ENCODE measurements at regions not wholly inside any gene's neighbourhood (a gene's known extent, or its start where the extent isn't known, plus 50 kb on each side); places are given as distances from the start of the nearest gene placed in this dataset.
"Not testable (repeated sequence)": the region's sequence is repeated elsewhere in the genome, so short reads cannot be mapped to it uniquely, and the experiment has no call there.

DNA sequence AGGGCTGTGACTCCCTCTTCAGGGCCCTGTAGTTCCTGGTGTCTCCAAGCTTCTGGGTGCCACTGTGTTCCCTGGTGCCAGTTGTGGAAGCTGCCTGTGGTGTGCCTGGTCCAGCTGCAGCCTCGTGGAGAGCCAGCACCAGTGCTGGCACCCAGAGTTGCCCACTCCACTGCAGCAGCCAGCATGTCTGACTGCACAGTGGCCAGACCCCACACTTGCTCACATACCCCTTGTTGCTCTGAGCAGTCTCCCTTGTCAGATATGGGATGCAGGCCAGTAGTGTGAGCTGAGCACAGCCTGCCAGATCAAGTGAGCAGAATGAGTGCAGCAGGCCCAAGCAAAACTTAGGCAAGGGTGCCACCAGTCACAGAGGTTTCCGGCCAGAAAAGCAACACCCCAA is 108.6 kb downstream of the ZMAT1 start:
- DNase-seq, result no peak

DNA sequence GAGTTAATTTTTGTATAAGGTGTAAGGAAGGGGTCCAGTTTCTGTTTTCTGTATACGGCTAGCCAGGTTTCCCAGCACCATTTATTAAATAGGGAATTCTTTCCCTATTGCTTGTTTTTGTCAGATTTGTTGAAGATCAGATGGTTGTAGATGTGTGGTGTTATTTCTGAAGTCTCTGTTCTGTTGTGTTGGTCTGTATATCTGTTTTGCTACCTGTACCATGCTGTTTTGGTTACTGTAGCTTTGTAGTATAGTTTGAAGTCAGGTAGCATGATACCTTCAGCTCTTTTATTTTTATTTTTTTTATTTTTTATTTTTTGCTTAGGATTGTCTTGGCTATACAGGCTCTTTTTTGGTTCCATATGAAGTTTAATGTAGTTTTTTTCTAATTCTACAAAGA is 114.1 kb downstream of the ZMAT1 start:
- DNase-seq, result not testable (repeated sequence)

DNA sequence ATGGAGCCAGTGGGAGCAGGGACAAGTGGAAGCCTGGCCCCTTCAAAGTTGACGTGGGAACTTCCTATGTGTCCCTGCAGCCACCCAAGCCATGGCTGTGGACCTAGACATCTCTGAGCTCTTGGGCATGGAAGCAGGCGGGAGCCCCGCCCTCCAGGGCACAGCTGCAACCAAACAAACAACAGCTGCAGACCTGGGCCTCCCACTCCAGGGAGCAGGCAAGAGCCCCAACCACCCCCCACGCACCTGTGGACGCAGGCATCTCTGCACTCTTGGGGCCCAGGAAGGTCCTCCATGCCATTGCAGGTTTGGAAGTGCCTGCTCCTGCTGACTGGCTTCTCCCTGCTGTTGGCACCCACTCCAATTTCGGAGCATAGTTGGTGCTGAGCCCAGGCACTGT is 118.6 kb downstream of the ZMAT1 start:
- DNase-seq, result no peak

DNA sequence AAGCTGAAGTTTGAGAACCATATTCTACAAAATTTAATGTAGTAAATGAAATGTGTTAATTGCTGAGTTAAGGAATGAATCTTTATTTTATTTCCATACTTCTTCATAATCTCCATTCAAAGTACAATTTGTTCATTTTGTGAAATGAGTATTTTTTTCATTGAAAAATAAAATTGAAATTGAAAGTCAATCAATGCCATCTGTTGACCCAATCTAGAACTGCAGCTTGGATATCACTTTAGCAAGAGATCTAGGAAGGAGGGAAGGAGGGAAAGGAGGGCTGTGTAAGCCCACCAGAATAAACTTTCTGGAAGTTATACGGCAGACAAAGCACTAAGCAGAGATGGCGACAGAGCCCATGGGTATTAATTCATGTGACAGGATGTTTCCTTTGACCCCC is 128.4 kb downstream of the ZMAT1 start:
- DNase-seq, result no peak

DNA sequence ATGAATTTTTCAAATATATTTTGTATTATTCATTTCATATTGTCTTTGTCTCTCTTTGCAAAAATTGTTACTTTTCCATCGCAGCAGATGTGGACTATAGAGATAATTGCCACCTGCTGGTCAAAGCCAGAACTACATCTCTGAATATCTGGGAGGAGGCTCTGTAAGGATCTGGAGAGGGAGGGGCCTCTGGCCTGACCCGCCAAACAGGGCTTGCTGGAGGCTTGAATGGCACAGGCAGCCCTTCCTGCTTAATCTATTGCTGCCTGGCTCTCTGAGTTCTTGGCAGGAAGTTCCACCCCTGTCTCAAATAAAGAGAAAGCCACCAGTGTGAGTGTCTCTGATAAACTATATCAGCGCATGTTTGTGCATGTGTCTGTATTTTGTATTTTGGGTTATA is 132.4 kb downstream of the ZMAT1 start:
- DNase-seq, result peak; percentile 74 to 80

DNA sequence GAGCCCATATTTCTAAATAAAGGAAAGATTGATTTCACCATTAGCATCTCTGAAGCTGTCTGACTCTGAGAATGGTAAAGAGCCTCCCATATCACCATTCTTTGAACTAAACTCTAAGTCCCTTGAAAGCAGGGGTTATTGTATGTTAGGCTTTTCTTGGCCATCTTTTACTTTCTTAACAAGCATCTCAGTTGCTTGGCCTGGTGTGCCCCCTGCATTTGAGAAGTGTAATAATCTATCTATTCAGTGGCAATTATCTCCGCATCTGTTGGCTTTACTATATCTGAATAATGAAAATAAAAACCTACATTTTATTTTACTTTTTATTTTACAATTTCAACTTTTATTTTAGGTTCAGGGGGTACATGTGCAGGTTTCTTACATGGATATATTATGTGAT is 128.3 kb upstream of the ARMCX2 start:
- no peak for DNase-seq

DNA sequence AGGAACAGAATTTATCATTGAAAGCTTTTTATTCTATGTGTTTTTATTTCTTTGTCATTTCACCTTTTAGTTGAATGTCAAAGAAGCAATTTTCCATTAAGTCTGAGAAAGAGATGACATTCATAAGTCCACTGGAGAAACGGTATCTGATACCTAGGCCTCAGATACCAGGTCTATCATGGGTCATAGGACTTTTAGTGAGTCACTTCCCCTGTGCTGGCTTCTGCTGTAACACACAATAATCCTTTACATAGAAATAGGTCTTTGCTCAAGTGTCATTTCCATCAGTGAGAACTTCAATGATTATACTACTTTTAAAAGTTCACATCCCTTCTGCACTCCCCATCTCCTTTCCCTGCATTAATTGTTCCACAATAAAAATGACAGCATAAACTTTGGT is 125.5 kb upstream of the ARMCX2 start:
- DNase-seq, result no peak

DNA sequence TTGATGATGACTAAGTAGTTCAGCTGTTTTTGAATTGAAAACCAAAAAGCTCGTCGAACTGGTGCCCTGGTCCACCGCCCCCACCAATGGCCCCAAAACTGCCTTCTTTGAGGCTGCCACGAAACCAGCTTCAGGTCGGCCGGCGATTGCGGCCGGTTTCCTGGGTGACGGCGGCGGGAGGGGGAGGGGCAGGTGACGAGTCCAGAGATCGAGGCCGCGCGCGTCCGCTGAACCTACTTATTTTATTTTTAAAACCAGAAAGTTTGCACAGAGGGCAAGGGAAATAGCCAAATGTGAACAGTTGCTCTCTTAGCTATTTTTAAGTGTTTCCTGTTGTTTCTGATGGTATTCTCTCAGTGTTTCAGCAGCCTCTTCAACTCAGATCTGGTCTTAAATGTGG is 120.8 kb upstream of the ARMCX2 start:
- not testable (repeated sequence) for DNase-seq

DNA sequence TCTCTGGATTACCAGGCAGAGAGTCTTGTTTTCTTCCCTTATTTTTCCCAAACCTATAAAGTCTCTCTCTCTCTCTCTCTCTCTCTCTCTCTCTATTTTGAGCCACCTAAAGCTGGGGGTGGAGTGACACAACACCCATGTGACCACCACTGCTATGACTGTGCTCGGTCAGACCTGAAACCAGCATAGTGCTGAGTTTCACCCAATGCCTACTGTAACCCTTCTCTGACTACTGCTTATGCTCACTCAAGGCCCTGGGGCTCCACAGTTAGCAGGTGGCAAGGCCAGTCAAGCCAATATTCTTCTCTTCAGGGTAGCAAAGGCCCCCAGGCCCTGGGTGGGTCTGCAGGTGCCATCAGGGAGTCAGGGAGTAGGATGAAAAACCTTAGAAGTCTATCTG is 114.7 kb upstream of the ARMCX2 start:
- DNase-seq, result no peak

DNA sequence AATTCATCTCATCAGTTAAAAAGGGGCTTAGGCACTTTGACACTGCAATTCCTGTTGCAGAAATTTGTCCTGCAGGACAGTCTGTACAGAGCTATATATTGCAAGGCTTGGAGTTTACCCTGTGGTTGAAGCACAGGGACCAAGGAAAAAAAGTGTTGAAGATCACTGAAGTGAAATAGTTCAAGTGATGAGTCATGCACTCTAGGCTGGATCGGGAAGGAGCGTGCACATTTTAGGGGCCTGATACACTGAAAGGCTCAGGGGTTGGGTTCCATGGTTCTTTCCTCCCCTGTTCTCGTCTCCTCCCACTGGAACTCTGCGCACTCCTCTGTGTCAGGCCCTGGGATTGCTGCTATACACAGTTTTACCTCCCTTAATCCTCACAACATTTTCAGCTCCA is 104.9 kb upstream of the ARMCX2 start:
- no peak for DNase-seq

DNA sequence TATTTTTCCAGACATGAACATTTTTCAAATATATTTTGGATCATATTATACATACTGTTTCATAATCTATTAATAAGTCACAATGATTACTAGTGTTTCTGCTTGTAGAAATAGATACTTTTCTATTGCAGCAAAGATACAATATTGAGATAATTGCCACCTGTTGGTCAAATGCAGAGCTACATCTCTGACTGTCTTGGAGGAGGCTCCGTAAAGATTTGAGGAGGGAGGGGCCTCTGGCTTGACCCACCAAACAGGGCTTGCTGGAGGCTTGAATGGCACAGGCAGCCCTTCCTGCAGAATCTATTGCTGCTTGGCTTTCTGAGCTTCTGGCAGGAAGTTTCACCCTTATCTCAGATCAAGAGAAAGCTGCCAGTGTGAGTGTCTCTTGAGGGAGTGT is 99.3 kb upstream of the ARMCX2 start:
- peak; percentile 26 to 29 for DNase-seq

DNA sequence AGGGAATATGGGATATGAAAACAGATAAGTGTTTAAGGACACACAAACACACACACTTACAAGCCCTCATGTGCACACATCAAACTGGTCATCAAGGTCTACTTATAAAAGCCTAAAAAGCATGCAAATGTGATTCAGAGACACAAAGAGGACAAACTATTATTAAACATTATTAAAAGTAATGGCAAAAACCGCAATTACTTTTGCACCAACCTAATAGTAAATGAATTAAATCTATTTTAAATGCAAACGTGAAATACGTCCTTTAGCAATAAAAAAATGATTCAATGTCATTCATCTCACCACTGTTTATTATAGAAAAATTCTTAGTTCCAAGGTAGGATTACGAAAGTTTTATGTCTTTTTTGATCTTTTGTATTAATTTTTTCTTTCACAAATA is 91.1 kb upstream of the ARMCX2 start:
- no peak for DNase-seq

DNA sequence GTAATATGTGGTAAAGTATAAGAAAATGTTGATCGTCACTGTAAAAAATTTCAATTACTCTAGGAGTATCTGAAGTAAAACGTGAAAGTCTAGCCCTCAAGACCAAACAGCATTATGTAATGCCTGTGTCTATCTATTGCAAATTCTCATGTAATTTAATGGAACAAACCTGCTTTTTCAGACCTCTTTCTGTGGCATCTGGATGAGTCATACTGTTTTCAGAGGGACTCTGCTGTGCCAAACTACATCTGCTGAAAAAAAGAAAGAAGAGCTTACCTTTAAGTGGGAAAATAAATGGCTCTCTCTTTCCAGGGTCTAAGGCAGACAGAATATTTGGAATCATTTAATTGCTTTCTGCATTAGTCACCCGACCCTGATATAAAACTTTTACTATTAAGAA is 89.8 kb upstream of the ARMCX2 start:
- DNase-seq, result no peak

DNA sequence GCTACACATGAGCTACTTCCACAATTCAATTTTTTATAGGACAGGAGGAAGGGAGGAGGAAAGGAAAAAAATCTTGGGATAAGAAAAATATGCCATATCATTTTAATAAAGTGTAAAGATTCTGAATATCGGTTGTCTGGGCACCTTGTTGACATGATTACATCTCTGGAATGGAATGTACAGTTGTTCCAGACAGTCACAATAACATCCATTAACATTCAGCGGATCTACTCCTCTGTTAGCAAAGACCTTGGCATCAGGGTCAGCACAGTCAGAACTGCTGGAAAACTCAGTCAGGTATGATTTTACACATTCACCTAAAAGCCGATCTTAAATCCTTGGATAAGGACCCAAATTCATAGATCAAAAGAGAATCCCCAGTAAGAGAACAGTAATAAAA is 85.4 kb upstream of the ARMCX2 start:
- no peak for DNase-seq

DNA sequence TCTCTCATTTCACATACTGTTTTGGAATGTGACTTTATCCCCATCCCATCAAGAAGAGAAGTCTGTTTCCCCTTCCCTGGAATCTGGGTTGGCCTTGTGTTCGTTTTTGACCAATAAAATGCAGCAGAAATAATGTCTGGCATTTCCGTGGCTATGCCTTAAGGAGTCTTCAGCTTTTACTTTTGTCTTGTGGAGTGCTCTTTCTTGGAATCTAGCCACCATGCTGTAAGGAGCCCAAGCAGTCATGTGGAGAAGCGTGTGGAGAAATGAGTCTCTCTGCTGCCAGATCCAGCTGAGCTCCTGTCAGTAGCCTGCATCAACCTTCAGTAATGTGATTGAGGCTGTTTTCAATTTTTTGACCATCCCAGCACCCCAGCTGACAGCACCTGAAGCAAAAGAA is 84.4 kb upstream of the ARMCX2 start:
- no peak for DNase-seq

DNA sequence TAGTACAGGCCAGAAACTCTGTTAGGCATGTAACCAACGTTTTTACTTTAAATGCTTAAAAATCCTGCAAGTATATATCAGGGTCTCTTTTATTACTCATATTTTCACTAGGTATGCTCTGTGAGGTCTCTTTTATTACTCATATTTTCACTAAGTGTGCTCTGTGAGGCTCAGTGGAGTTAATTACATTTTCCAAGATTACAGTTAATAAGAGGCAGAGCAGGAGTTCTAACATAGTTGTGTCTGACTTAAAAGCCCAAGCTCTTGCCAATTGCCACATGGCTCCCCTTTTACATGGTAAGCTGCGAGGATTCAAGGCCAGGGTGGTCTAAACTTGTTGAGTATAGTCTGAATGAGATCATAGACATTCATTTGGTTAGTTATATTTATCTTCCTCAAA is 81.0 kb upstream of the ARMCX2 start:
- no peak for DNase-seq

DNA sequence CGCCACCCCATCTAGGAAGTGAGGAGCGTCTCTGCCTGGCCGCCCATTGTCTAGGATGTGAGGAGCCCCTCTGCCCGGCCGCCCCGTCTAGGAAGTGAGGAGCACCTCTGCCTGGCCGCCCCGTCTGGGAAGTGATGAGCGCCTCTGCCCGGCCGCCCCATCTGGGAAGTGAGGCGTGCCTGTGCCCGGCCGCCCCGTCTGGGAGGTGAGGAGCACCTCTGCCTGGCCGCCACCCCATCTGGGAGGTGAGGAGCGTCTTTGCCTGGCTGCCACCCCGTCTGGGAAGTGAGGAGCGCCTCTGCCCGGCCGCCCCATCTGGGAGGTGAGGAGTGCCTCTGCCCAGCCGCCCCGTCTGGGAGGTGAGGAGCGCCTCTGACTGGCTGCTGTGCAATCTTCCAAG is 79.2 kb upstream of the ARMCX2 start:
- DNase-seq, result not testable (repeated sequence)

DNA sequence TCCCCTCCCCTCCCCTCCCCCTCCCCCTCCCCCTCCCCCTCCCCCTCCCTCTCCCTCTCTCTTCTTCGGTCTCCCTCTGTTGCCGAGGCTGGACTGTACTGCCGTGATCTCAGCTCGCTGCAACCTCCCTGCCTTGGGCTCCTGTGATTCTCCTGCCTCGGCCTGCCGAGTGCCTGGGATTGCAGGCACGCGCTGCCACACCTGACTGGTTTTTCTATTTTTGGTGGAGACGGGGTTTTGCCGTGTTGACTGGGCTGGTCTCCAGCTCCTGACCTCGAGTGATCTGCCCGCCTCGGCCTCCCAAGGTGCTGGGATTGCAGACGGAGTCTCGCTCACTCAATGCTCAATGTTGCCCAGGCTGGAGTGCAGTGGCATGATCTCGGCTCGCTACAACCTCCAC is 78.8 kb upstream of the ARMCX2 start:
- not testable (repeated sequence) for DNase-seq

DNA sequence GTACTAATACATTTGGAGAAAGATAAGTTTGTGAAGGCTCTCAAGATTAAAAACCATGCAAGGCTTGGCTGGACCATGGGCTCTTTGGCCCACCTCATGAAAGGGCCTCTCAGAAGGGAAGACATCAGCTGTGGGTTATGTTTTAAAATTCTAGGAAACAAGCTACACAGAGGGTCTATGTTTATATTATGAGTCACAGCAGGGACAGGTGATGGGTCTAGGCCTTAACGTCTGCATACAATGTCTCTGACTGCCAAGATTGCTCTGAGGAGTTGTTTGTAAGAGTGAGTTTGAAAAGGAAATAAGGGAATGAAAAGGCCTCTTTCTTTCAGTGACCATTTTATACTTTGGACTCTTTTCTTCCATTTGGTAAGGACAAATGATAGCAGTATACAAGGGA is 77.0 kb upstream of the ARMCX2 start:
- no peak for DNase-seq

DNA sequence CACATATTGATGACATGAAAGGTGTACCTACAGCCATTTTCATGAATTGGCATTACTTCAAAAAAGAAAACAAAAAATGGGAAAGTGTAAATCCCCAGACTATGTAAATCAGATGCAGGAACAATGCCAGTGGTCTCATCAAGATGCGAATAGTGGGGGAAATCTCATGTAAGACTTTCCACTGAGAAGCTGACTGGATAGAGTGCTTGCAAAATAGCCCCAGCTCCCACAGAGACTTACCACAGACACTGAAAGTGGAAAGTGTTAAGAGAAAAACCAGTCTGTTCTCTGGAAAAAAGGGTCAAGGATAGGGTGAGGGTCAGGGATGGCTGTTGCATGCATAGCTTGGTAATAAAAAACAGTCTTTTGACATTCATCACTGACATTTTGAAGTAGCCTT is 73.2 kb upstream of the ARMCX2 start:
- no peak for DNase-seq

DNA sequence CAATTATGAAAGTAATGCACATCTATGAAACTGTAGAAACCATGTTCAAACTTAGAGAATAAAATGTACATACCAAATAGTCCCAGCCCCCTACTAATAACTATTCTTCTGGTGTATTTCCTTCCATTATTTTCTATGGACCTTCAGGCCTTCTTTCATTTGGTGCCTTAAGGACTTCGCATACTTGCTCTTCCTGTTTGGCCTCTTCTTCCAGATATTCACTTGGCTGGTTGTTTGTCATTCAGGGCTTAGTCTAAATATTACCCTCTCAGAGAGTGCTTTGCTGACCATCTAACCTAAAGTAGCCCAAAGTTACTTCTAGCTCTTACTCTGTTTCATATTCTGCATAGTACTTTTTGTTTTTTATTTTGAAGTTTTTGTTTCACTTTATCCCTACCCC is 70.3 kb upstream of the ARMCX2 start:
- no peak for DNase-seq

Measured in activated T-cell treated with anti-CD3 and anti-CD28 coated beads, Interleukin-2, amount 50 U/mL, for 48 hours (primary cell).